ENCODE measurements at regions not wholly inside any gene's neighbourhood (a gene's known extent, or its start where the extent isn't known, plus 50 kb on each side); places are given as distances from the start of the nearest gene placed in this dataset.

DNA sequence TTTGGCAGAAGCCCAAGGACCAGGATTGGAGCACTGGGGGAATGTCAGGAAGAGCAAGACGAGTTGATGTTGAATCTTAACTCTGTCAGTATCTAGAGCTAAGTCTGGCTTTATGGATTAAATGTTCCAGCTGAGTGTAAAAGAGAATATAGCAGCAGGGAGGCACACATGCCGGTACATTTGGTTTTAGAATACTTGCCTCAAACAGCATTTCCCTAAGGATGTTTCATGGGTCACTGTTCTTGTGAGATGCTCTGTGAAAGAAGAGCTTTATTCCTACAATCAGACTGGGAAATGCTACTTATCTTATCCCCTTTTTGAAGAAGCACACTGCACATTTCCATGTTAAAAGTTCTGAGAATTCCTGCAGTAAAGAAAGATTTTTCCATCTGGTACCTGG is 440.3 kb upstream of the B3GALT2 start:
- DNase-seq (ENCODE audit: low read depth) = no peak
- TF ChIP-seq, protein P1, sequence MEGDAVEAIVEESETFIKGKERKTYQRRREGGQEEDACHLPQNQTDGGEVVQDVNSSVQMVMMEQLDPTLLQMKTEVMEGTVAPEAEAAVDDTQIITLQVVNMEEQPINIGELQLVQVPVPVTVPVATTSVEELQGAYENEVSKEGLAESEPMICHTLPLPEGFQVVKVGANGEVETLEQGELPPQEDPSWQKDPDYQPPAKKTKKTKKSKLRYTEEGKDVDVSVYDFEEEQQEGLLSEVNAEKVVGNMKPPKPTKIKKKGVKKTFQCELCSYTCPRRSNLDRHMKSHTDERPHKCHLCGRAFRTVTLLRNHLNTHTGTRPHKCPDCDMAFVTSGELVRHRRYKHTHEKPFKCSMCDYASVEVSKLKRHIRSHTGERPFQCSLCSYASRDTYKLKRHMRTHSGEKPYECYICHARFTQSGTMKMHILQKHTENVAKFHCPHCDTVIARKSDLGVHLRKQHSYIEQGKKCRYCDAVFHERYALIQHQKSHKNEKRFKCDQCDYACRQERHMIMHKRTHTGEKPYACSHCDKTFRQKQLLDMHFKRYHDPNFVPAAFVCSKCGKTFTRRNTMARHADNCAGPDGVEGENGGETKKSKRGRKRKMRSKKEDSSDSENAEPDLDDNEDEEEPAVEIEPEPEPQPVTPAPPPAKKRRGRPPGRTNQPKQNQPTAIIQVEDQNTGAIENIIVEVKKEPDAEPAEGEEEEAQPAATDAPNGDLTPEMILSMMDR (IDR thresholded peaks at IDR 0.05; ENCODE audit: low read length, missing control alignments) = no peak
- no peak overlapping the region for H3K4me3 ChIP-seq (replicated peaks; ENCODE audit: low read depth, low read length)

DNA sequence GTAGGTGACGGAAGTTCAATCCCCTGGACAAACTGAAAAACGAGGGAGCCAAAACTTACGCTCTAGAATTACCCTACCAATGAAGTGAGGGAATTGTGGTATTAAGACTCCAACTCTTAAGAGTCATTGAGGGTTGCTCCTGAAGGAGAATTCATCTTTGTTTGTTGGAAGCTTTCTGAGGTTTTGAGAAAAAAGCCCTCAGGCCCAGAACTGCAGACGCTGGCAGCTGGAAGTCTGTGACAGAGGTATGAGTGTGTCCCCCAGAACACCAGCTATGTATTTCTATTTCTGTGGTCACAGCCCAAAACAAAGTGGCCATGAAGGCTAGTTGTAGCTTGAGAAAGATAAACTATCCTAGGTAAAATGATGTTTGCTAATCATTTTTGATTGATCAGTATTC is 438.8 kb upstream of the B3GALT2 start:
- no peak overlapping the region for H3K4me3 ChIP-seq (replicated peaks; ENCODE audit: low read depth, low read length)
- TF ChIP-seq, protein P1 (IDR thresholded peaks at IDR 0.05; ENCODE audit: low read length, missing control alignments) = no peak
- DNase-seq (ENCODE audit: low read depth) = no peak

DNA sequence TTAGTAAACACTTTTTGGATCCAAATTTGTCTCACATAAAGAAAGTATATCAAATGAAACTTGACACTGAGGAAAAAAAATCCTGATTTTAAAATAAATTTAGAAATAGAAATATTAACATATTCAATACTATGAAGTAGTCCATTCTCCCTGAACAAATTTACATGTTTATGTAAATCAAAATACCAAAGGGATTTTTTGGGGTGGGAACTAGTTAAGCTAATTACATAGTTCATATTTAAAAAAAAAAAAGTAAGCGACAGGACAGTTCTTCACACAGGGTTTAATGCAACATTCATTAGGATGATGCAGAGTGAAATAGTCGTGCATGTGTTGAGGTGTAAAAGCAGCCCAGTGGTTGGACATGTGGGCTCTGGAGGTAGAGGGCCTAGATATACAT is 433.5 kb upstream of the B3GALT2 start:
- TF ChIP-seq, protein P1 (IDR thresholded peaks at IDR 0.05; ENCODE audit: low read length, missing control alignments) = no peak
- DNase-seq (ENCODE audit: low read depth) = no peak
- no peak overlapping the region for H3K4me3 ChIP-seq (replicated peaks; ENCODE audit: low read depth, low read length)

DNA sequence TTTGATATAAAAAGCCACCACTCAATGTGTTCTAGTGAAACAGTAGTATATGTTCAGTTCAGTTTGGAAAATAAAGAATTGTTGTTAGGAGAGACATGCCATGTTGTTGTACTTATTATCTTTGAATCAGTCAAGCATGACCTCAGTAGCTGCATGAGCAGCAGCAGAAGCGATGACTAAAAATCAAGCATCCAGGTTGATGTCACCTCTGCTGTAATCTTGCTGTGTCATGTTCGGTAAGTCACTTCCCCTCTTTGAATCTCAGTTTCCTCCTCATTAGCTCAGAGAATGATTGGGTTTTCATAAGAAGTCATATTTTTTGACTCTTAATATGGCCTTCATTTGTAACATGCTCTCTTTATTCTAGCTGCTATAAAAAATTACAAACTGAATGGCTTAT is 428.4 kb upstream of the B3GALT2 start:
- no peak overlapping the region for H3K4me3 ChIP-seq (replicated peaks; ENCODE audit: low read depth, low read length)
- TF ChIP-seq, protein P1 (IDR thresholded peaks at IDR 0.05; ENCODE audit: low read length, missing control alignments) = no peak
- DNase-seq (ENCODE audit: low read depth) = peak; percentile 70

DNA sequence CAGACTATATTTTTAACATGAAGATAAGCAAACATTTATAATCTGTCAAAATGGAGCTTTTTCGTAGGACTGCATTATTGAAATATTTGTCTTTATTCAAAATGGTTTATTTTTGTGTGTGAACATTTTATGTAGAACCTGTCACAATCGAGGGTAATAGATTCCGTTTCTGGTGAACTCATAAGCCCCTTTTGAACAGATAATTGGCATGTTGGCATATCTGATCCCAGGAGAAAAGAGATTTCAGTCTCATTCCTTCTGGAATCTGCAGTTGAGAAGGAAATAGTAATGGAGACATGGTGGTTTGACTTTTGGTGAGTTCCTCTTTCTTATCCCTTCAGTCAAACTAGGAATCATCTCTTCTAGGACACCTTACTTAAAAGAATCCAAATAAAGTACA is 427.9 kb upstream of the B3GALT2 start:
- TF ChIP-seq, protein P1 (IDR thresholded peaks at IDR 0.05; ENCODE audit: low read length, missing control alignments) = no peak
- DNase-seq (ENCODE audit: low read depth) = no peak
- no peak overlapping the region for H3K4me3 ChIP-seq (replicated peaks; ENCODE audit: low read depth, low read length)

DNA sequence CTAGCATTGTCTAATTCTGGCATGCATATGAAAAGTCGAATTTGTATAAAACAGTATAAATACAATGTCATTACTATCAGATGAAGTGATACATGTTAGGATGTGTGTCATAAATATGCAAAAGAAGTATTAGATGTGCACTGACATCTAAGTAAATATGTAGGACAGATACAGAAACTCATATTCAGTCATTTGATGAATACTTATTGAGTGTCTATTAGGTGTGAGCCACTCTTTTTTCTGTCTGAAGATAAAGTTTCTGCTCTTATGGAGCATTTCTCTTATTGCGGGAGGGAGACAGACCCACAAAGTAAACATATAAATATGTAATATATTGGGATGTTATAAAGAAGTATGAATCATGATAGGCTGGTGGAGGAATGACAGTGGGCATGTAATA is 426.6 kb upstream of the B3GALT2 start:
- TF ChIP-seq, protein P1 (IDR thresholded peaks at IDR 0.05; ENCODE audit: low read length, missing control alignments) = no peak

DNA sequence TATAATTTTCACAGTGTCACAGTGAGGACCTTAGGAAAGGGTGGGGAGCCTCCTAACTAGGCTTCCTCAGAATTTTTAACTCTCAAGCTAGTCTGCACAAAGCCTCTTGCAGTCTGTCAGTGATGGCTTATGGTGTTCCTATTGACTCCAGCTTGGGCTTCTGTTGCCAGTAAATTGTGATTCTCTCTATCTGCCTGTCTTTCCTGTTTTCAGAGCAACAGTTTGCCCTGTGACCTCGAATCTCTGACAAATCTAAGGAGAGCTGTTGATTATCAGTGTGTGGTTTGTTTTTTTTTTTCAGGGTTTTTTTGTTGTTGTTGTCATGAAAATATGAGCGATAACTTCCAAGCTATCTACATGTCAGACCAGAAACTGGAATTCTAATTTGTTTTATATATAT is 423.2 kb upstream of the B3GALT2 start:
- no peak overlapping the region for H3K4me3 ChIP-seq (replicated peaks; ENCODE audit: low read depth, low read length)
- TF ChIP-seq, protein P1 (IDR thresholded peaks at IDR 0.05; ENCODE audit: low read length, missing control alignments) = no peak
- peak; percentile 2 for DNase-seq (ENCODE audit: low read depth)

More for the DNA sequence above, 426.6 kb upstream of the B3GALT2 start:
- no peak overlapping the region for H3K4me3 ChIP-seq (replicated peaks; ENCODE audit: low read depth, low read length)
- DNase-seq (ENCODE audit: low read depth) = no peak
